ENCODE measurements at regions not wholly inside any gene's neighbourhood (a gene's known extent, or its start where the extent isn't known, plus 50 kb on each side); places are given as distances from the start of the nearest gene placed in this dataset.

DNA sequence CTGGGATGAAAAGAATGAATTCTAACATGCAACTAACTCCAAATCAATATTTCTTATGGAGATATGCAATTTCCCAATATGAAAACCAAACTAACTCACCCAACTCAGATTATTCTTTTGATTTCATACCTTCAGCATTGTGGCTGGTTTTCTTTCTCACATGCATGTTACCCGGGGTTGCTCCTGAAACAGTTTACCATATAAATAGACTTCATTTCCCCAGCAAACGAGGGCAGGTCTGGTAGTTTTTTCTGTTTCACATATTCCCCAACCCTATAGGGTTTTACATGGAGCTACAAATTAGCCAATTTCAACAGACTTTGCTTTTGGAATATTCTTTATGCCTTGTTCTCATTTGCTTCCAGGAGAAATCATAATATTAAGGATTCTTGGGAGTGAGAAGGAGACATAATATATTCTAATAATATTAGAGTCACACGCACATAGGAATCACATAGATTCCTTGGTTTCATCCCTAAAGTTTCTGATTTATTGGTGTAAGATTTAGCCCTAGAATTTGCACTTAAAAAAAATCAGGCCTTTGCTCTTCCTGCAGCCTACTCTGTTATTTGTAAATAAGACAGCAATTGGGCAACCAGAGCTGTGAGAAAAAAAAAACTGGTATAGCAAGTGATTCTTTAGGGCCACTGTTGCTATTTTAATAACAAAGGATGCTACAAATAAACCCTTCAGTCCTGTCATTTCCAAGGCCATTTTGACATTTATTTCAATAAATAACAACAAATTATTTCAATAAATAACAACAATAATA lies 60.3 kb upstream of the FAM20A start:
- TF ChIP-seq, protein P1, sequence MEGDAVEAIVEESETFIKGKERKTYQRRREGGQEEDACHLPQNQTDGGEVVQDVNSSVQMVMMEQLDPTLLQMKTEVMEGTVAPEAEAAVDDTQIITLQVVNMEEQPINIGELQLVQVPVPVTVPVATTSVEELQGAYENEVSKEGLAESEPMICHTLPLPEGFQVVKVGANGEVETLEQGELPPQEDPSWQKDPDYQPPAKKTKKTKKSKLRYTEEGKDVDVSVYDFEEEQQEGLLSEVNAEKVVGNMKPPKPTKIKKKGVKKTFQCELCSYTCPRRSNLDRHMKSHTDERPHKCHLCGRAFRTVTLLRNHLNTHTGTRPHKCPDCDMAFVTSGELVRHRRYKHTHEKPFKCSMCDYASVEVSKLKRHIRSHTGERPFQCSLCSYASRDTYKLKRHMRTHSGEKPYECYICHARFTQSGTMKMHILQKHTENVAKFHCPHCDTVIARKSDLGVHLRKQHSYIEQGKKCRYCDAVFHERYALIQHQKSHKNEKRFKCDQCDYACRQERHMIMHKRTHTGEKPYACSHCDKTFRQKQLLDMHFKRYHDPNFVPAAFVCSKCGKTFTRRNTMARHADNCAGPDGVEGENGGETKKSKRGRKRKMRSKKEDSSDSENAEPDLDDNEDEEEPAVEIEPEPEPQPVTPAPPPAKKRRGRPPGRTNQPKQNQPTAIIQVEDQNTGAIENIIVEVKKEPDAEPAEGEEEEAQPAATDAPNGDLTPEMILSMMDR (IDR thresholded peaks at IDR 0.05), result no peak
- TF ChIP-seq POLR2A (IDR thresholded peaks at IDR 0.05), result no peak

All from transverse colon (tissue), 3 donors.